ENCODE measurements at regions not wholly inside any gene's neighbourhood (a gene's known extent, or its start where the extent isn't known, plus 50 kb on each side); places are given as distances from the start of the nearest gene placed in this dataset.
"Not testable (repeated sequence)": the region's sequence is repeated elsewhere in the genome, so short reads cannot be mapped to it uniquely, and the experiment has no call there.

DNA sequence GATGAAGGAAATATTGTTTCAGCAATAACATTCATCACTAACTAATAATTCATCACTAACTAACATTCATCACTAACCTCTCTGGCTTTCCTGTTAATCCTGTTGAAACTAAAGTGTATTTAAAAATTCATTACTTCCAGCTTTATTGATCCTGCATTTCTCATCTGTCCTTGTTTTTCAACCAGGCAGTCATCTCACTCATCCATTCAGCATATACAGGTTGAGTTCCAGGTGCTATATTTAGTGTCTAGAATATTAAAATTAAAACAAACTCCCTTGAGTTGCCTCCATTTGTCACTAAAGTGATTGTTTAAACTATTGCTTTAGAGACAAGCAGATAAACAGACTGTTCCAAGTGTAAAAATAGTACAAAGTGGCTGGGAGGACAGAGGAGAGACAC, 58.1 kb downstream of the ATXN7L3B start:
- Histone ChIP-seq H3K9me3 (no peaks in the 10 kb centered on the region), H3K4me1 (no peaks in the 10 kb centered on the region), H3K27me3 (no peaks in the 10 kb centered on the region), H3K27ac (no peak overlapping the region), H3K4me3 (no peak overlapping the region), H3K36me3 (no peaks in the 10 kb centered on the region)
- no peak for TF ChIP-seq POLR2A (IDR thresholded peaks at IDR 0.05)
- TF ChIP-seq, protein P1, sequence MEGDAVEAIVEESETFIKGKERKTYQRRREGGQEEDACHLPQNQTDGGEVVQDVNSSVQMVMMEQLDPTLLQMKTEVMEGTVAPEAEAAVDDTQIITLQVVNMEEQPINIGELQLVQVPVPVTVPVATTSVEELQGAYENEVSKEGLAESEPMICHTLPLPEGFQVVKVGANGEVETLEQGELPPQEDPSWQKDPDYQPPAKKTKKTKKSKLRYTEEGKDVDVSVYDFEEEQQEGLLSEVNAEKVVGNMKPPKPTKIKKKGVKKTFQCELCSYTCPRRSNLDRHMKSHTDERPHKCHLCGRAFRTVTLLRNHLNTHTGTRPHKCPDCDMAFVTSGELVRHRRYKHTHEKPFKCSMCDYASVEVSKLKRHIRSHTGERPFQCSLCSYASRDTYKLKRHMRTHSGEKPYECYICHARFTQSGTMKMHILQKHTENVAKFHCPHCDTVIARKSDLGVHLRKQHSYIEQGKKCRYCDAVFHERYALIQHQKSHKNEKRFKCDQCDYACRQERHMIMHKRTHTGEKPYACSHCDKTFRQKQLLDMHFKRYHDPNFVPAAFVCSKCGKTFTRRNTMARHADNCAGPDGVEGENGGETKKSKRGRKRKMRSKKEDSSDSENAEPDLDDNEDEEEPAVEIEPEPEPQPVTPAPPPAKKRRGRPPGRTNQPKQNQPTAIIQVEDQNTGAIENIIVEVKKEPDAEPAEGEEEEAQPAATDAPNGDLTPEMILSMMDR (IDR thresholded peaks at IDR 0.05): no peak
- TF ChIP-seq EP300 (IDR thresholded peaks at IDR 0.05): no peak
- no peak for TF ChIP-seq POLR2AphosphoS5 (IDR thresholded peaks at IDR 0.05)
- no peak for DNase-seq (ENCODE audit: low spot score in 2 of 2)

DNA sequence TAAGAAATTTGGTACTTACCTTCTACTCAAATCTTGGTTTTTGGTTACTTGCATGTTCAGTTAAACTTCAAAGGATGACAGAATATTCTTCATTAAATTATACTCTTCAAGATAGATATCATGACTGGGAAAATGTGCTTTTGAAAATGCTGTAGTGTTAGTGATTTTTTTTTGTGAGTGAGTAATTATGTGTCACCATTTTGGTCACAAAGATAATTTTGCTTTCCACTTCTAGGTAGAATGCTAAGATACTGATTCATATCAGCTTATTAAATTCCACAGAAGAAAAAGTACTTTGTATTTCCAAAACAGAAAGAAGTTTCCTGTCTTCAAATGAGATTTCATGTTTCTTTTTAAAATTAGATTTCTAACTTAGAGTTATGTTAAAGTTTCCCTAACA, 61.2 kb downstream of the ATXN7L3B start:
- Histone ChIP-seq H3K9me3 (no peaks in the 10 kb centered on the region), H3K4me1 (no peaks in the 10 kb centered on the region), H3K36me3 (no peaks in the 10 kb centered on the region), H3K27ac (no peak overlapping the region), H3K27me3 (no peaks in the 10 kb centered on the region), H3K4me3 (no peak overlapping the region)
- DNase-seq (ENCODE audit: low spot score in 2 of 2): no peak
- TF ChIP-seq POLR2AphosphoS5 (IDR thresholded peaks at IDR 0.05): no peak

DNA sequence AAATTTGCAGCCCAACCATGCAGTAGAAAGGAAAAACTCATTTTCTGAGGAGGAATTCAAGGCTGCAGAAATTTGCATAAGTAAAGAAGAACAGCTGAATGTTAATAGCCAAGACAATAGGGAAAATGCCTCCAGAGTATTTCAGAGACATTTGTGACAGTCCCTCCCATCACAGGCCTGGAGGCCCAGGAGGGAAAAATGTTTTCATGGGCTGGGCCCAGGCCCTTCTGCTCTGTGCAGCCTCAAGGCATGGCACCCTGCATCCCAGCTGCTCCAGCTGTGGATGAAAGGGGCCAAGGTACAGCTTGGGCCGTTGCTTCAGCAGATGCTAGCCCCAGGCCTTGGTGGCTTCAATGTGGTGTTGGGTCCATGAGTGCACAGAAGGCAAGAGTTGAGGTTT, 62.3 kb downstream of the ATXN7L3B start:
- H3K9me3 ChIP-seq: no peaks in the 10 kb centered on the region
- H3K27me3 ChIP-seq: no peaks in the 10 kb centered on the region
- H3K4me3 ChIP-seq: no peak overlapping the region
- 36% methylated on average over 1 of the region's 1 CpG for WGBS
- no peak for DNase-seq (ENCODE audit: low spot score in 2 of 2)
- no peaks in the 10 kb centered on the region for H3K36me3 ChIP-seq
- no peak overlapping the region for H3K27ac ChIP-seq
- H3K4me1 ChIP-seq: no peaks in the 10 kb centered on the region
- TF ChIP-seq EP300 (IDR thresholded peaks at IDR 0.05) (no peak), POLR2AphosphoS5 (IDR thresholded peaks at IDR 0.05) (no peak), POLR2A (IDR thresholded peaks at IDR 0.05) (no peak)
- TF ChIP-seq, protein P1 (IDR thresholded peaks at IDR 0.05): no peak

DNA sequence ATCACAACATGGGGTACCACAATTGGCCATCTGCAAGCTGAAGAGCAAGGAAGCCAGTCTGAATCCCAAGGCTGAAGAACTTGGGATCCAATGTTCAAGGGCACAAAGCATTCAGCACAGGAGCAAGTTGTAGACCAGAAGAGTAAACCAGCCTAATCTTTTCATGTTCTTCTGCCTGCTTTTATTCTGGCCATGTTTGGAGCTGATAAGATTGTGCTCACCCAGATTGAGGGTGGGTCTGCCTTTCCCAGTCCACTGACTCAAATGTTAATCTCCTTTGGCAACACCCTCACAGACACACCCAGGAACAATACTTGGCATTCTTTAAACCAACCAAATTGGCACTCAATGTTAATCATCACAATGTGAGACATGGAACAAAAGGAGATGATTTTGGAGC, 63.2 kb downstream of the ATXN7L3B start:
- not testable (repeated sequence) for H3K27me3 ChIP-seq; H3K9me3 ChIP-seq; H3K27ac ChIP-seq; DNase-seq (ENCODE audit: low spot score in 2 of 2); H3K36me3 ChIP-seq; H3K4me3 ChIP-seq; H3K4me1 ChIP-seq

DNA sequence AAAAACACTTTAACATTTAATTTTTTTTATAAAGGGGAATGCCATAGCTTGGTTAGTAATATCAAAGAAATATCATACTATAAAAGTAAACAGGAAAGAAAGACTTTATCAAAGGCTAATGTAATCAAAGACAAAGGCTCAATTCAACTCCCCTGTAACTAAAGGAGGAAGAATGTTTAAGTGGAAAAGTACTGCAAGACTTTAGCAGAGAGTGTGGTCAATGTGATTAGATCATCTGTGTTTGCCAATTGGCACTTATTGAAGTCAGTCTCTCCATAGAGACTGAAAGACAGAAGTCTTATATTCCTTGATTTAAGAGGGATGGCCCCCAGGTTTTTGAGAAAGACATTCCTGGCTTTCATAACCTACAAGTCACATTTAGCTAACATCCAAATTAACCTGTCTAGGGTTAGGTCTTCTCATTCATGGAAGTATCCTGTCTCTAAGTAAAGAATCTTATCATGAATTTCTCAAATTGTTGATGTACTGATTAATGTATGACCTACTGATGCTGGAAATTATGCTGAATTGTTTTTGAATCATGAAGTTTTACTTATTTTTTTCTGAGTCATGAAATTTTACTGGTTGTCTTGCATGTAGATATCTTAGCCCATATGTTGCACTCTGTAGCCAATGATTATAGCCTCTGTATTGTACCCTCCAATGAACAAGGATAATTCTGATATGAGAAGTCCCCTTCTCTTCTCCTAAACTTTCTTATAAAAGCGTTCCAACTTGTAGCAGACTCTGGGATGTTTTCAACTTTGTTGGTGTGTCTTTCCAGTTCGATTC, 65.4 kb downstream of the ATXN7L3B start:
- Histone ChIP-seq H3K4me3 (no peak overlapping the region), H3K27me3 (no peaks in the 10 kb centered on the region), H3K9me3 (no peaks in the 10 kb centered on the region), H3K27ac (no peak overlapping the region), H3K4me1 (no peaks in the 10 kb centered on the region), H3K36me3 (no peaks in the 10 kb centered on the region)
- WGBS: 74% methylated on average over 2 of the region's 2 CpGs
- TF ChIP-seq POLR2AphosphoS5 (IDR thresholded peaks at IDR 0.05) (no peak), POLR2A (IDR thresholded peaks at IDR 0.05) (no peak), EP300 (IDR thresholded peaks at IDR 0.05) (no peak)
- TF ChIP-seq, protein P1 (IDR thresholded peaks at IDR 0.05): no peak
- DNase-seq (ENCODE audit: low spot score in 2 of 2): no peak

DNA sequence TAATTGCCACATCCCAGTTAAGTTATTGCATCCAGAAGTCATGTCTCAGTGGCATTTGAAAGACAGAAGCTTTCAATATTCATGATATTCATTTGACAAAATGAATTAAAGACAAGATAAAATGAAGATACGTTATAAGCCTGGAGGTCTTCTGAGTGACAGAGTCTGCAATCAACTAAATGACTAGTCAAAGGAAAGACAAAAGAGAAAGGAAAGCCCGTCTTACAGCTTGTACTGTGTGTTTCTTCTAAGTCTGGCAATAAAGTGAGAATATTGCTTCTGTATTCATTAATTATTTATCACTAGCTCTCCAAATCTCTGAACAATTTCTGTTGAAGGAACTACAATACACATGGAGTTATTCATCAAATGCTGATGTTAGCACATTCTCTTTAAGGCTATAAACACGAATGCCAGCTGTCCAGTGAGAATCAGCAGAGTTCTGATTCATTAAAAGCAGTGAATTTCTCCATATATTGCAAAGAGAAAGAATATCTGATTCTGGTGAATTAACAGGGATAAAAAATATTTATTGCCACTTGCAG, 70.7 kb downstream of the ATXN7L3B start:
- Histone ChIP-seq H3K9me3 (no peaks in the 10 kb centered on the region), H3K27ac (no peak overlapping the region), H3K4me3 (no peak overlapping the region), H3K4me1 (no peaks in the 10 kb centered on the region), H3K36me3 (no peaks in the 10 kb centered on the region), H3K27me3 (no peaks in the 10 kb centered on the region)
- DNase-seq (ENCODE audit: low spot score in 2 of 2): no peak
- TF ChIP-seq EP300 (IDR thresholded peaks at IDR 0.05): no peak
- no peak for TF ChIP-seq POLR2AphosphoS5 (IDR thresholded peaks at IDR 0.05)
- TF ChIP-seq POLR2A (IDR thresholded peaks at IDR 0.05): no peak
- TF ChIP-seq, protein P1 (IDR thresholded peaks at IDR 0.05): no peak
- 50% methylated on average over 3 of the region's 3 CpGs for WGBS
